NCI-H1436 (cell line): ENCODE measurements at regions not wholly inside any gene's neighbourhood (a gene's known extent, or its start where the extent isn't known, plus 50 kb on each side); places are given as distances from the start of the nearest gene placed in this dataset.

Experiments used
- DNase-seq: peaks from one replicate; lab custom pipeline; 2025; lab: John Stamatoyannopoulos, UW

DNA sequence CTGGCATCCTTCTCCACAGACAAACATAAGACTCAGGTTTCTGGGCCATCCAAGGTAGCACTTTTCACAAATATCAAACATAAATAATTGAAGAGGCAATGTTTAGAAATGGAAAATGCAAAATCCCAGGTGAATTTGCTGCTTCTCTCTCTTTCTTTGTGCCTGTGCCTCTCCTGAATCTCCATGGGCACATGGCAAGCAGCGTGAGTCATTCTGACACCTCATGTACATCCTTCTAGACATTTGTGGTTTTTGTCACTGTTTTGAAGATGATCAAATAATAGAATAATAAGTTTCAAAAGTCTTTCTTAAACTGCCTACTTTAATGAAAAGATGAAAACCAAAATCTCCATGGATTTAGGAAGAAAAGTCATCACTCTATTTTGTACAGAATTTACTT, 60.3 kb upstream of the RAB11FIP2 start:
- no peak for DNase-seq

DNA sequence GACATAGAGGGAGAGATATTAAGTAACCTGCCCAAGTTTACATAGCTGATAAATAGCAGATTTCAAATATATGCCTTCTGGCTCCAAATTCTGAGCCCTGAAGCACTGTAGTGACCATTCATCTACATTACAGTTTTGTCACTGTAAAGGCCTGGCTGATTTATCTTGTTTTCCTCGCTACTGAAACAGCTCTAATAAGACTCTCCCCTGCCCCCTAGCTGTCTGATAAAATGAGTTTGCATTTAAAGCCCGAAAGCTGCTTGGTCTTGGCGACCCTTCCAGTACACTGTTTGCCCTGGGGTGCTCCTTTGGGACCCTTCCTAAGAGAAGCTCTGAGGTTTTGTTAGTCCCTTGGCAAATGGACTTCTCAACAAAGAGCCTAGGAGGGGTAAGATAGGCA, 59.7 kb upstream of the RAB11FIP2 start:
- DNase-seq = no peak

DNA sequence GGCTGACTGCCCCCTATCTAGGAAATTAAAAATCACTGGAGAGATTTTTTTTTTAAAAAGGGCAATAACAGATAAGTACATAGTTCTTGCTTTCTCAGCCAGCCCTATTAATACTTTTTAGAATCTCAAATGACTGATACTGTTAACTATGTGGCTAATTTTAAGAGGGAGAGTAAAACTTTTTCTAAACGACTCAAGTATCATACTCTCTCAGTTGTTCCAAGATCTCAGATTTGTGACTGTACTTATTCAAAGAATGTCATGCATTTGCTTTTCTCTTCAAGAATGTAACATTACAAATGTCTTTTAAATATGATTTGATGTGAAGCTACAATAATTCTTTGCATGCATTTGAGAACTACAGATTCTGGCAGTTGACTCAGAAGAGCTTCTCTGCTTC, 55.4 kb upstream of the RAB11FIP2 start:
- no peak for DNase-seq

DNA sequence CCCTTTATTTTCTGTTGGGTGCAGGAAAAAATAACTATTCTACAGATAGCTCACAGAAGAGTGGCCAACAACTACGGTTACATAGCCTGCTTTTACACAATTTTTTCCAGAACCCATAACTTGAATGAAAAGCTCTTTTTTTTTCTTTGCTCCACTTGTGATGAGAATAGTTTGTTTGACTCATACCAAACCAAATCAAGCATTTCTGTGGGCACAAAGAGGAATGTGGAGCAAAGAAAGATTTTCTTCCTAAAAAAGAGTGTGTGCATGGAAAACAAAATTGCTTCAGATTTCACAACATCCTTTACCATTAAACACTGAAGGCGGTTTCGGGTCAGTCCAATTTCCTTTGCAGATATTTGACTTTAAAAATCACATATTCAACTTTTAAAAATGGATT, 54.8 kb upstream of the RAB11FIP2 start:
- DNase-seq = no peak
